ENCODE measurements at regions not wholly inside any gene's neighbourhood (a gene's known extent, or its start where the extent isn't known, plus 50 kb on each side); places are given as distances from the start of the nearest gene placed in this dataset.

GRCh38 chr17:73785496-73785895 is 141.3 kb upstream of the SDK2 start:
- no peak for DNase-seq (ENCODE audit: low read depth)

GRCh38 chr17:73785958-73786743 is 141.9 kb upstream of the SDK2 start:
- no peak for DNase-seq (ENCODE audit: low read depth)

GRCh38 chr17:73787076-73788059 is 143.1 kb upstream of the SDK2 start:
- DNase-seq (ENCODE audit: low read depth): no peak

- no peak for DNase-seq (ENCODE audit: low read depth)
Observed at GRCh38 chr17:73788111-73788510, 143.9 kb upstream of the SDK2 start.

GRCh38 chr17:73791121-73791520 is 146.9 kb upstream of the SDK2 start:
- DNase-seq (ENCODE audit: low read depth): no peak

GRCh38 chr17:73791631-73792030 is 147.4 kb upstream of the SDK2 start:
- no peak for DNase-seq (ENCODE audit: low read depth)

- no peak for DNase-seq (ENCODE audit: low read depth)
Observed at GRCh38 chr17:73792994-73793393, 148.7 kb upstream of the SDK2 start.

GRCh38 chr17:73794336-73794735 is 150.1 kb upstream of the SDK2 start:
- DNase-seq (ENCODE audit: low read depth): no peak

GRCh38 chr17:73795730-73796129 is 151.5 kb upstream of the SDK2 start:
- no peak for DNase-seq (ENCODE audit: low read depth)

- DNase-seq (ENCODE audit: low read depth): no peak
Observed at GRCh38 chr17:73797594-73798110, 153.4 kb upstream of the SDK2 start.

- no peak for DNase-seq (ENCODE audit: low read depth)
Observed at GRCh38 chr17:73798111-73798748, 154.0 kb upstream of the SDK2 start.

- DNase-seq (ENCODE audit: low read depth): no peak
Observed at GRCh38 chr17:73799096-73799495, 154.9 kb upstream of the SDK2 start.

- DNase-seq (ENCODE audit: low read depth): no peak
Observed at GRCh38 chr17:73799781-73800627, 155.8 kb upstream of the SDK2 start.

GRCh38 chr17:73800893-73801292 is 156.6 kb upstream of the SDK2 start:
- no peak for DNase-seq (ENCODE audit: low read depth)

- DNase-seq (ENCODE audit: low read depth): no peak
Observed at GRCh38 chr17:73801455-73802100, 157.3 kb upstream of the SDK2 start.

GRCh38 chr17:73802314-73802713 is 158.1 kb upstream of the SDK2 start:
- no peak for DNase-seq (ENCODE audit: low read depth)

- DNase-seq (ENCODE audit: low read depth): no peak
Observed at GRCh38 chr17:73802871-73803270, 158.6 kb upstream of the SDK2 start.

GRCh38 chr17:73803964-73804435 is 159.8 kb upstream of the SDK2 start:
- DNase-seq (ENCODE audit: low read depth): no peak

GRCh38 chr17:73806768-73807167 is 162.5 kb upstream of the SDK2 start:
- DNase-seq (ENCODE audit: low read depth): no peak

- DNase-seq (ENCODE audit: low read depth): no peak
Observed at GRCh38 chr17:73813201-73813600, 169.0 kb upstream of the SDK2 start.

GRCh38 chr17:73814075-73814474 is 169.8 kb upstream of the SDK2 start:
- no peak for DNase-seq (ENCODE audit: low read depth)

Data from activated T-helper 1 cell treated with Interleukin-2 at 50 U/mL for 16 hours (primary cell).